GM06990 (cell line): ENCODE measurements at regions not wholly inside any gene's neighbourhood (a gene's known extent, or its start where the extent isn't known, plus 50 kb on each side); places are given as distances from the start of the nearest gene placed in this dataset.

Source experiments
- DNase-seq: peaks from one replicate; pipeline ENCODE4 v3.0.0-alpha.2; 2011; ENCODE audit not compliant: insufficient read length; ENCODE audit errors: extremely low read depth
- H3K27me3 ChIP-seq: replicated peaks from 2 replicates; pipeline ENCODE4 v1.6.0; 2011; ENCODE audit warnings: low read length; ENCODE audit not compliant: control insufficient read depth, insufficient read depth
- H3K36me3 ChIP-seq: 2 replicates; pipeline ENCODE4 v1.5.1; 2011; ENCODE audit warnings: low read length; ENCODE audit not compliant: control insufficient read depth, insufficient read depth
- H3K4me3 ChIP-seq: replicated peaks from 2 replicates; pipeline ENCODE4 v1.5.1; 2011; ENCODE audit warnings: low read depth, mild to moderate bottlenecking, control low read depth, low read length
- TF ChIP-seq, protein P1 (sequence below): IDR thresholded peaks from 2 replicates; pipeline ENCODE4 v1.5.1; 2011; ENCODE audit warnings: low read length, control low read depth, mild to moderate bottlenecking, inconsistent platforms; ENCODE audit not compliant: insufficient read depth, poor library complexity, severe bottlenecking

DNA sequence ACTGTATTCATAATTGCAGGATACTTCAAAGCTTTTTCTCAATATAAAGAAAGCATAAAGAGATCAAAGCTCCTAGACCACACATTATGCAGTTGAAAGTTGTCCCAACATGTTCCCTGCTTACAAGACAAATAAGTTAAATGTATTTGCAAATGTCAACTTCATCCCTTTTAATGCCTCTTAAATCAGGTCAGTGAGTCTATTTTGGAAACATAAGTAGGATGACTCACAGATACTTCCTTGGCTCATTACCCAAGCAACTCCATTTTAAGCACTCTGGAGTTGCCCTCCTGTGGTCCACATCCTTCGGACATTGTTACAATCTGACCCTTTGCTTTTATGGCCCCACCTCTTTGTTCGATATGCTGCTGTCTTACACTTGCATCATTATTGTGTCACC is 162.0 kb downstream of the FAXC start:
- H3K36me3 ChIP-seq, result no peaks in the 10 kb centered on the region
- no peak overlapping the region for H3K4me3 ChIP-seq
- H3K27me3 ChIP-seq, result no peaks in the 10 kb centered on the region
- TF ChIP-seq, protein P1, sequence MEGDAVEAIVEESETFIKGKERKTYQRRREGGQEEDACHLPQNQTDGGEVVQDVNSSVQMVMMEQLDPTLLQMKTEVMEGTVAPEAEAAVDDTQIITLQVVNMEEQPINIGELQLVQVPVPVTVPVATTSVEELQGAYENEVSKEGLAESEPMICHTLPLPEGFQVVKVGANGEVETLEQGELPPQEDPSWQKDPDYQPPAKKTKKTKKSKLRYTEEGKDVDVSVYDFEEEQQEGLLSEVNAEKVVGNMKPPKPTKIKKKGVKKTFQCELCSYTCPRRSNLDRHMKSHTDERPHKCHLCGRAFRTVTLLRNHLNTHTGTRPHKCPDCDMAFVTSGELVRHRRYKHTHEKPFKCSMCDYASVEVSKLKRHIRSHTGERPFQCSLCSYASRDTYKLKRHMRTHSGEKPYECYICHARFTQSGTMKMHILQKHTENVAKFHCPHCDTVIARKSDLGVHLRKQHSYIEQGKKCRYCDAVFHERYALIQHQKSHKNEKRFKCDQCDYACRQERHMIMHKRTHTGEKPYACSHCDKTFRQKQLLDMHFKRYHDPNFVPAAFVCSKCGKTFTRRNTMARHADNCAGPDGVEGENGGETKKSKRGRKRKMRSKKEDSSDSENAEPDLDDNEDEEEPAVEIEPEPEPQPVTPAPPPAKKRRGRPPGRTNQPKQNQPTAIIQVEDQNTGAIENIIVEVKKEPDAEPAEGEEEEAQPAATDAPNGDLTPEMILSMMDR, result no peak
- no peak for DNase-seq

DNA sequence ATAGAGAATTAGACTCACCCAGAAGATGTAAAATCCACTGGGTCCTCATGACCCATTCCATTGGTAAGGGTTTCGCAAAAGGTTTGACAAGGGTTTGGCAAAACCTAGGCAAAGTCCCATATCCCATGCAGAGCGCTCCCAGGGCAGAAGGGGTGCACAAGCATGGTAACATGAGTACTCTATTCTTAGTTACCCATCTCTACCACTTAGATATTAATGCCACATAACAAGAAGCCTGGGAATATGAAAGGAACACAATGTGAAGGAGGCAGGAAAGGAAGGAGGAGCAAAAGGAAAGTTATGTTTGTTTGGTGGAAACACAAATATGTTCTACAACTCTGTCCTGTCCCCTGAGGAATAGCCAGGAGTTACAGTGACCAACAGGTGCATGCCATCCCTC is 163.1 kb downstream of the FAXC start:
- no peaks in the 10 kb centered on the region for H3K36me3 ChIP-seq
- TF ChIP-seq, protein P1, result no peak
- DNase-seq, result no peak
- no peak overlapping the region for H3K4me3 ChIP-seq
- H3K27me3 ChIP-seq, result no peaks in the 10 kb centered on the region

DNA sequence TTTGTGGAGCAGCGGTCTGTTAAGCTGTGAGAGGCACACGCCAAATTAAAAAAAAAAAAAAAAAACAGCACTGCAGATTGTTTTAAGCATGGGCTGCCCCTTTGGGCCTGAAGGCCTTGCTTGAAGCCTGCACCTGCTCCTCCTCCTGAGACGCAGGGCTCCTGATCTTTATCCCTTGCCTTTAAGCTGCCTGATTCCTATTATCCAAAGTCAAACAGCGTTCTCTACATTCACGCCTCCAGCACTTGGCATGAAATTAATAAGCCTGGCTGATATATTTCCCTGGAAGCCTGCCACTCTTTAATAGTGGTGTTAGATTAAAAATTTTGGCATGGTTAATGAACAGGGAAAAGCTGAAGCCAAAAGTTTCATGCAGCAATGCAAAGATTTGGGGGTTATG is 163.9 kb downstream of the FAXC start:
- Histone ChIP-seq H3K36me3 (no peaks in the 10 kb centered on the region), H3K4me3 (no peak overlapping the region), H3K27me3 (no peaks in the 10 kb centered on the region)
- DNase-seq, result no peak
- TF ChIP-seq, protein P1, result no peak

DNA sequence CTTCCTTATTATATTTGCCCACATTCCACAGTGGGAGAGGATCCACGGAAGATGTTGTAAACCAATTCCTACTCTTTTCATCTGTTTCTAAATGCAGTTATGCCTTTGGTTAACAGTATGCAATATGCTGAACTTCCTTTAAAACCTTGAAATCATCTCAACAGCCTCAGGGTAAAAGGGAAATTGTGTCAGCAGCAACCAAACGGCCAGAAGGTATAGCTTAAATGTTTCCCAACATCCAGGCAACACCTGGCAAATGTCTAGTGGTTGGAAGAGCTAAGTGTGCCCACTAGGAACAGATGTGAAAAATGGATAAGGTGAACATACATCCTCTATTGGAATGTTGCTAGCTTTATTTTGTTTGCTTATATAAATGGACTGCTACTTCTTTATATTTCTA is 164.8 kb downstream of the FAXC start:
- Histone ChIP-seq H3K36me3 (no peaks in the 10 kb centered on the region), H3K4me3 (no peak overlapping the region), H3K27me3 (no peaks in the 10 kb centered on the region)
- DNase-seq, result no peak
- TF ChIP-seq, protein P1, result no peak

DNA sequence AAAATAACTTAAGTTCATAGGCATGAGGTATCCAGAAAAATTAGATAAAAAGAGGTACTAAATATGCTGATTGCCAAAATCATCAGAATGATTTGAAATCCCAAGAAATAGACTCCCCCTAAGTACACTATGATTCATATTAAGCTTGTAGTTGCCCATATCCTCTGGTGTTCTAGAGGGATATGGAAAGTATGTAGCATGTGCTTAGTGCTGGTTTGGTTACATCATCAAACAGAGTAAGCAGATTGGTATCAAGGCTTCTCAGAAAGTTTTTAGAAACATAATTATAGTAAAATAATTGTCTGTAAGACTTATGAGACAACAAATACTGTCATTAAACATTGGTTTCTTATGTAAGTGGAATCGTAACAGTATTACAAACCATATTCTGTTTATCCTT is 166.4 kb downstream of the FAXC start:
- H3K4me3 ChIP-seq, result no peak overlapping the region

DNA sequence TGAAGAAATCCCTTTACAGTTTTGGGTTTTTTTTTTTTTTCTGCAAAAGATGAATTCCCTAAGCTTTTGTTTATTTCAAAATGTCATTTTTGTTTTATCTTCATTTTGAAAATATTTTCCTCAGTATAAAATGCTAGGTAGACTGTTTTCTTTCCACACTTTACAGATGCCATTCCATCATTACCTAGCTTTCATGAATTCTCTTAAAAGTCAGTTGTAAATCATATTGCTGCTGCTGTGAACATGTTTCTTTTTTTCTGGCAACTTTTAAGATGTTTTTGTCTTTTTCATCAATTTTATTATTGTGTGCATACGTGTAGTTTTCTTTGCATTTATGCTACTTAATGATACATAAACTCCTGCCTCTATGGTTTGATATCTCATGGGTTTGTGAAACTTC is 168.3 kb downstream of the FAXC start:
- DNase-seq, result no peak
- Histone ChIP-seq H3K36me3 (no peaks in the 10 kb centered on the region), H3K4me3 (no peak overlapping the region), H3K27me3 (no peaks in the 10 kb centered on the region)
- TF ChIP-seq, protein P1, result no peak

More for the DNA sequence above, 166.4 kb downstream of the FAXC start:
- Histone ChIP-seq H3K36me3 (no peaks in the 10 kb centered on the region), H3K27me3 (no peaks in the 10 kb centered on the region)
- TF ChIP-seq, protein P1, result no peak
- DNase-seq, result no peak
